SK-N-SH (cell line): ENCODE measurements at regions not wholly inside any gene's neighbourhood (a gene's known extent, or its start where the extent isn't known, plus 50 kb on each side); places are given as distances from the start of the nearest gene placed in this dataset.

ENCODE experiments used
- CTCF ChIA-PET: fragments of 300-600, 350-600 bp; formaldehyde crosslinking; extraction: SDS; loops from one replicate; lab custom pipeline; 2021; lab: Yijun Ruan, JAX
- POLR2A ChIA-PET: fragments of 350-600 bp; sonication (Branson Sonifier 250); formaldehyde crosslinking; extraction: SDS; loops from one replicate; lab custom pipeline; 2020; ENCODE audit warnings: antibody characterized with exemption, inconsistent platforms; lab: Yijun Ruan, JAX
- DNase-seq: peaks from one replicate; pipeline ENCODE4 v3.0.0; 2012
- H2AFZ ChIP-seq: fragments of 200-600 bp; sonication (generic); 2 replicates; pipeline ENCODE4 v1.8.1; 2016; ENCODE audit warnings: antibody characterized with exemption, mild to moderate bottlenecking, low read depth
- H3F3A ChIP-seq: fragments of 200-600 bp; sonication (generic); replicated peaks from 2 replicates; pipeline ENCODE3; 2016; ENCODE audit warnings: antibody characterized with exemption, mild to moderate bottlenecking; ENCODE audit not compliant: insufficient read depth
- H3K27ac ChIP-seq, 2 experiments: fragments of 200-500 bp in 1 of 2; fragments of 200-600 bp in 1 of 2; sonication (Bioruptor generic) in 1 of 2; sonication (generic), shearing (Covaris generic) in 1 of 2; 2 replicates each; pipeline versions ENCODE4 v1.5.1 to v1.6.1; 2014 to 2016; ENCODE audit warnings: low read depth in 2 of 2, inconsistent platforms in 1 of 2, low read length in 1 of 2, mild to moderate bottlenecking in 1 of 2, mixed read lengths in 1 of 2
- H3K27me3 ChIP-seq: fragments of 200-600 bp; sonication (generic), shearing (Covaris generic); 2 replicates; pipeline ENCODE4 v1.6.1; 2016; ENCODE audit warnings: mixed run types; ENCODE audit not compliant: insufficient read depth
- H3K36me3 ChIP-seq, 2 experiments: fragments of 200-500 bp in 1 of 2; fragments of 200-600 bp in 1 of 2; sonication (Bioruptor generic) in 1 of 2; sonication (generic) in 1 of 2; replicated peaks in 1 of 2; 2 replicates each; pipeline versions ENCODE3 to v1.5.1; 2014 to 2016; ENCODE audit warnings: low read length in 1 of 2, mild to moderate bottlenecking in 1 of 2; ENCODE audit not compliant: insufficient read depth in 2 of 2, control insufficient read depth in 1 of 2
- H3K4me1 ChIP-seq, 2 experiments: fragments of 200-500 bp in 1 of 2; fragments of 200-600 bp in 1 of 2; sonication (Bioruptor generic) in 1 of 2; sonication (generic), shearing (Covaris generic) in 1 of 2; 2 replicates each; pipeline versions ENCODE4 v1.5.1 to v1.6.1; 2014 to 2016; ENCODE audit warnings: low read depth in 1 of 2, low read length in 1 of 2, mixed run types in 1 of 2; ENCODE audit not compliant: insufficient read depth in 2 of 2, control insufficient read depth in 1 of 2
- H3K4me2 ChIP-seq: fragments of 200-600 bp; sonication (generic), shearing (Covaris generic); 2 replicates; pipeline ENCODE4 v1.6.1; 2017; ENCODE audit warnings: mixed run types
- H3K4me3 ChIP-seq, 2 experiments: fragments of 200-500 bp in 1 of 2; fragments of 200-600 bp in 1 of 2; sonication (Bioruptor generic) in 1 of 2; sonication (generic), shearing (Covaris generic) in 1 of 2; 2 replicates each; pipeline versions ENCODE4 v1.5.1 to v1.8.1; 2014 to 2016; ENCODE audit warnings: low read depth in 2 of 2, inconsistent platforms in 1 of 2, low read length in 1 of 2, mild to moderate bottlenecking in 1 of 2, mixed read lengths in 1 of 2, moderate library complexity in 1 of 2
- H3K79me2 ChIP-seq: fragments of 200-600 bp; sonication (generic); 2 replicates; pipeline ENCODE4 v1.8.1; 2017; ENCODE audit warnings: mild to moderate bottlenecking; ENCODE audit not compliant: insufficient read depth
- H3K9ac ChIP-seq: fragments of 200-600 bp; sonication (generic); 2 replicates; pipeline ENCODE4 v1.6.1; 2017; ENCODE audit warnings: mixed run types
- H3K9me2 ChIP-seq: fragments of 200-600 bp; sonication (generic); 2 replicates; pipeline ENCODE4 v1.6.1; 2017; ENCODE audit warnings: mixed run types
- H3K9me3 ChIP-seq: fragments of 200-600 bp; sonication (generic); 2 replicates; pipeline ENCODE4 v1.6.1; 2017; ENCODE audit warnings: mixed run types, mild to moderate bottlenecking, moderate library complexity
- H4K20me1 ChIP-seq: fragments of 200-600 bp; sonication (generic); 2 replicates; pipeline ENCODE4 v1.6.1; 2017; ENCODE audit warnings: mild to moderate bottlenecking, mixed run types; ENCODE audit not compliant: insufficient read depth
- EP300 ChIP-seq, 2 experiments: IDR thresholded peaks; 2 replicates each; pipeline versions ENCODE4 v1.4.0 to v1.6.1; 2012; ENCODE audit warnings: borderline replicate concordance in 1 of 2, low read depth in 1 of 2, low read length in 1 of 2
- EZH2phosphoT487 ChIP-seq: fragments of 200-600 bp; sonication (generic); IDR thresholded peaks from 2 replicates; pipeline ENCODE4 v1.6.1; 2017; ENCODE audit warnings: low read depth, mixed run types, mild to moderate bottlenecking, antibody characterized with exemption, moderate library complexity, borderline replicate concordance
- FOXJ3 ChIP-seq: sonication (generic); formaldehyde crosslinking; IDR thresholded peaks from 2 replicates; pipeline ENCODE4 v1.5.1; 2020; ENCODE audit warnings: mild to moderate bottlenecking, missing genetic modification reagents
- FOXM1 ChIP-seq: IDR thresholded peaks from 2 replicates; pipeline ENCODE4 v1.4.0; 2012; ENCODE audit warnings: low read depth, mild to moderate bottlenecking
- GABPA ChIP-seq: IDR thresholded peaks from 2 replicates; pipeline ENCODE4 v1.4.0; 2012; ENCODE audit warnings: low read depth, mild to moderate bottlenecking
- GATA2 ChIP-seq: sonication (generic); formaldehyde crosslinking; IDR thresholded peaks from 2 replicates; pipeline ENCODE4 v1.5.0; 2020; ENCODE audit warnings: mild to moderate bottlenecking, missing genetic modification reagents
- JUND ChIP-seq: IDR thresholded peaks from 2 replicates; pipeline ENCODE4 v1.4.0; 2012
- MXI1 ChIP-seq: IDR thresholded peaks from 2 replicates; pipeline ENCODE4 v1.6.1; 2012; ENCODE audit warnings: mild to moderate bottlenecking, low read depth, low read length, improper control_type of control experiment
- NFIC ChIP-seq: IDR thresholded peaks from 2 replicates; pipeline ENCODE4 v1.4.0; 2012; ENCODE audit warnings: borderline replicate concordance
- PBX3 ChIP-seq: IDR thresholded peaks from 2 replicates; pipeline ENCODE4; 2012
- RAD21 ChIP-seq: IDR thresholded peaks from 2 replicates; pipeline ENCODE4 v1.6.1; 2012; ENCODE audit warnings: mild to moderate bottlenecking, low read length
- RCOR1 ChIP-seq: fragments of 150-350 bp; IDR thresholded peaks from 2 replicates; pipeline ENCODE4 v1.6.1; 2017; ENCODE audit warnings: antibody characterized with exemption, low read length
- REST ChIP-seq: IDR thresholded peaks from 2 replicates; pipeline ENCODE4 v1.6.1; 2012; ENCODE audit warnings: mild to moderate bottlenecking, low read depth, low read length, moderate library complexity
- TAF1 ChIP-seq: IDR thresholded peaks from 2 replicates; pipeline ENCODE4 v1.6.1; 2012; ENCODE audit warnings: low read depth, mild to moderate bottlenecking, low read length, moderate library complexity, borderline replicate concordance
- TCF12 ChIP-seq: IDR thresholded peaks from 2 replicates; pipeline ENCODE4 v1.4.0; 2012
- TEAD4 ChIP-seq: IDR thresholded peaks from 2 replicates; pipeline ENCODE4 v1.4.0; 2012; ENCODE audit warnings: mild to moderate bottlenecking, borderline replicate concordance; ENCODE audit not compliant: insufficient read depth
- USF1 ChIP-seq: IDR thresholded peaks from 2 replicates; pipeline ENCODE4 v1.4.0; 2012; ENCODE audit warnings: low read depth, borderline replicate concordance
- ZBTB33 ChIP-seq: IDR thresholded peaks from 2 replicates; pipeline ENCODE4 v1.4.0; 2012; ENCODE audit warnings: low read depth, borderline replicate concordance
- WGBS: methylation state at CpG from one replicate; pipeline ENCODE4 v1.1.6; 2017; ENCODE audit warnings: low lambda C conversion rate; 5-methylcytosine and 5-hydroxymethylcytosine counted together

- H3K9me2 ChIP-seq = no peaks in the 10 kb centered on the region
- H3K79me2 ChIP-seq = no peaks in the 10 kb centered on the region
- H3K36me3 ChIP-seq = no peaks in the 10 kb centered on the region
- H3F3A ChIP-seq = peaks cover 8% of the 10 kb centered on the region
- peaks cover 0 to 11% of the 10 kb centered on the region in 2 experiments; a peak in 3 of 4 replicates for H3K4me1 ChIP-seq
- peak overlapping the region; percentile 35; the same call in 1 of the 2 replicates for H2AFZ ChIP-seq
- no peak overlapping the region for H3K4me2 ChIP-seq
- H3K4me3 ChIP-seq = no peak overlapping the region
- ChIA-PET CTCF (no interaction called here), POLR2A (no interaction called here)
- H3K27me3 ChIP-seq = no peaks in the 10 kb centered on the region
- H4K20me1 ChIP-seq = no peaks in the 10 kb centered on the region
- TF ChIP-seq EZH2phosphoT487 (no peak), GABPA (no peak), TCF12 (no peak), REST (no peak), FOXJ3 (CRISPR knock-in tag) (no peak), TAF1 (no peak), RCOR1 (no peak), NFIC (no peak), TEAD4 (no peak), PBX3 (no peak), JUND (no peak), USF1 (no peak)
- peak overlapping the region in 1 of 2 experiments; percentile 39; a peak in 1 of 4 replicates for H3K27ac ChIP-seq
- H3K9me3 ChIP-seq = no peaks in the 10 kb centered on the region
- H3K9ac ChIP-seq = no peak overlapping the region
- DNase-seq = no peak
- 29% methylated on average over 1 of the region's 1 CpG for WGBS
Observed at GRCh38 chr12:46893434-46893833, 67.6 kb upstream of the SLC38A4 start.

- Histone ChIP-seq H3K27me3 (no peaks in the 10 kb centered on the region), H3K4me1 (peaks cover 0 to 11% of the 10 kb centered on the region in 2 experiments; a peak in 3 of 4 replicates), H3K4me2 (no peak overlapping the region), H3K36me3 (no peaks in the 10 kb centered on the region), H2AFZ (no peak overlapping the region), H3K9me3 (0 out of 2 replicates have a peak, but pooled peaks cover 7% of the 10 kb centered on the region), H4K20me1 (no peaks in the 10 kb centered on the region), H3K9ac (no peak overlapping the region), H3K4me3 (no peak overlapping the region), H3K79me2 (no peaks in the 10 kb centered on the region), H3K27ac (peak overlapping the region in 1 of 2 experiments; percentile 43; a peak in 2 of 4 replicates), H3K9me2 (no peaks in the 10 kb centered on the region), H3F3A (peaks cover 9% of the 10 kb centered on the region)
- no peak for DNase-seq
- 19% methylated on average over 3 of the region's 3 CpGs for WGBS
- TF ChIP-seq GATA2 = no peak
- no peak for TF ChIP-seq FOXM1
- no peak for TF ChIP-seq EP300 (IDR thresholded peaks at IDR 0.05; ENCODE audit: borderline replicate concordance in 1 of 2, low read depth in 1 of 2, low read length in 1 of 2)
- no peak for TF ChIP-seq ZBTB33
- no peak for TF ChIP-seq EZH2phosphoT487
- TF ChIP-seq MXI1 = no peak
- no peak for TF ChIP-seq RAD21
- ChIA-PET CTCF (no interaction called here), POLR2A (no interaction called here)
Observed at GRCh38 chr12:46895726-46896125, 69.9 kb upstream of the SLC38A4 start.
